GM21381 (cell line): ENCODE measurements at regions not wholly inside any gene's neighbourhood (a gene's known extent, or its start where the extent isn't known, plus 50 kb on each side); places are given as distances from the start of the nearest gene placed in this dataset.

Experiments
- ATAC-seq: cut with Tn5 transposase; IDR thresholded peaks from one replicate; pipeline ENCODE4 v1.9.1; 2021; ENCODE audit warnings: mild to moderate bottlenecking, moderate library complexity; ENCODE audit not compliant: unreplicated experiment

GRCh38 chr4:16959305-16959704 lies 60.9 kb upstream of the LDB2 start:
- no peak for ATAC-seq

- ATAC-seq = no peak
Observed at GRCh38 chr4:16952896-16953630, 54.6 kb upstream of the LDB2 start.

GRCh38 chr4:16952462-16952871 lies 54.0 kb upstream of the LDB2 start:
- ATAC-seq = no peak
